Body of pancreas (tissue), 4 donors: ENCODE measurements at regions not wholly inside any gene's neighbourhood (a gene's known extent, or its start where the extent isn't known, plus 50 kb on each side); places are given as distances from the start of the nearest gene placed in this dataset.

Source experiments
- CTCF ChIP-seq, 7 experiments: fragments of 450-650 bp in 4 of 7; fragments of 200-600 bp in 3 of 7; sonication (generic) in 3 of 7; IDR thresholded peaks; one replicate each; pipeline ENCODE4 v1.5.1; 2016 to 2019; ENCODE audit warnings: antibody characterized with exemption in 7 of 7
- POLR2A ChIP-seq, 3 donors: fragments of 450-650 bp; IDR thresholded peaks; one replicate each; pipeline ENCODE4 v1.6.1; 2016; ENCODE audit warnings: antibody characterized with exemption in 3 of 3, mild to moderate bottlenecking in 2 of 3

- TF ChIP-seq CTCF (IDR thresholded peaks at IDR 0.05), result no peak
- no peak for TF ChIP-seq POLR2A (IDR thresholded peaks at IDR 0.05)
Measured at GRCh38 chr9:103700195-103700962, 393.7 kb upstream of the SMC2 start.
